Fibroblast of the conjunctiva (primary cell): ENCODE measurements at regions not wholly inside any gene's neighbourhood (a gene's known extent, or its start where the extent isn't known, plus 50 kb on each side); places are given as distances from the start of the nearest gene placed in this dataset.

ENCODE experiments used
- DNase-seq: peaks from one replicate; pipeline ENCODE4 v3.0.0-alpha.2; 2010; ENCODE audit warnings: low read depth

GRCh38 chr2:22600999-22601398 is 784.0 kb upstream of the KLHL29 start:
- DNase-seq, result no peak

GRCh38 chr2:22604136-22604535 is 780.8 kb upstream of the KLHL29 start:
- DNase-seq, result no peak

- no peak for DNase-seq
These were observed 768.9 kb upstream of the KLHL29 start for GRCh38 chr2:22616031-22616430.

GRCh38 chr2:22623620-22624019 is 761.4 kb upstream of the KLHL29 start:
- no peak for DNase-seq

GRCh38 chr2:22626621-22627020 is 758.4 kb upstream of the KLHL29 start:
- DNase-seq, result no peak

- DNase-seq, result no peak
These were observed 756.8 kb upstream of the KLHL29 start for GRCh38 chr2:22628221-22628620.

- DNase-seq, result no peak
These were observed 756.1 kb upstream of the KLHL29 start for GRCh38 chr2:22628906-22629305.

- DNase-seq, result no peak
These were observed 750.8 kb upstream of the KLHL29 start for GRCh38 chr2:22634167-22634566.

GRCh38 chr2:22656426-22656825 is 728.6 kb upstream of the KLHL29 start:
- DNase-seq, result no peak

- no peak for DNase-seq
These were observed 711.5 kb upstream of the KLHL29 start for GRCh38 chr2:22673529-22673928.

GRCh38 chr2:22683914-22684313 is 701.1 kb upstream of the KLHL29 start:
- no peak for DNase-seq

GRCh38 chr2:22690096-22690495 is 694.9 kb upstream of the KLHL29 start:
- no peak for DNase-seq

- no peak for DNase-seq
These were observed 693.3 kb upstream of the KLHL29 start for GRCh38 chr2:22691666-22692065.

GRCh38 chr2:22692746-22693145 is 692.2 kb upstream of the KLHL29 start:
- no peak for DNase-seq

GRCh38 chr2:22694300-22694699 is 690.7 kb upstream of the KLHL29 start:
- no peak for DNase-seq

GRCh38 chr2:22694856-22695255 is 690.1 kb upstream of the KLHL29 start:
- DNase-seq, result no peak

- no peak for DNase-seq
These were observed 687.8 kb upstream of the KLHL29 start for GRCh38 chr2:22697054-22697788.

GRCh38 chr2:22701561-22702160 is 683.3 kb upstream of the KLHL29 start:
- DNase-seq, result no peak

- no peak for DNase-seq
These were observed 681.6 kb upstream of the KLHL29 start for GRCh38 chr2:22703286-22703920.

GRCh38 chr2:22719396-22719795 is 665.6 kb upstream of the KLHL29 start:
- no peak for DNase-seq

- DNase-seq, result no peak
These were observed 655.5 kb upstream of the KLHL29 start for GRCh38 chr2:22729466-22729865.

GRCh38 chr2:22734373-22735045 is 650.5 kb upstream of the KLHL29 start:
- DNase-seq, result no peak

- DNase-seq, result no peak
These were observed 647.8 kb upstream of the KLHL29 start for GRCh38 chr2:22737144-22737543.
